PC-9 (cell line): ENCODE measurements at regions not wholly inside any gene's neighbourhood (a gene's known extent, or its start where the extent isn't known, plus 50 kb on each side); places are given as distances from the start of the nearest gene placed in this dataset.

Experiments used
- BruUV-seq: library from RNA; stranded (reverse); fragments of 400-500 nt; replicated peaks from 2 replicates; lab custom pipeline; 2021; lab: Mats Ljungman, UMichigan
- CTCF ChIA-PET: fragments of 300-600 bp; sonication (Branson Sonifier 250); formaldehyde crosslinking; loops from one replicate; lab custom pipeline; 2022; ENCODE audit warnings: antibody characterized with exemption; lab: Charles Lee
- POLR2A ChIA-PET: fragments of 300-600 bp; sonication (Branson Sonifier 250); formaldehyde crosslinking; loops from one replicate; lab custom pipeline; 2022; ENCODE audit warnings: antibody characterized with exemption; ENCODE audit not compliant: unreplicated experiment; lab: Charles Lee
- DNase-seq, 2 experiments: peaks; one replicate each; pipeline versions ENCODE4 v3.0.0 to v3.0.0-alpha.2; 2015 to 2022; ENCODE audit warnings: mixed read lengths in 1 of 2
- H2AFZ ChIP-seq: fragments of 200-600 bp; sonication (generic); 2 replicates; pipeline ENCODE4 v1.8.1; 2017; ENCODE audit warnings: antibody characterized with exemption
- H3F3A ChIP-seq: fragments of 200-600 bp; sonication (generic); 2 replicates; pipeline ENCODE4 v1.8.1; 2017; ENCODE audit warnings: antibody characterized with exemption, mild to moderate bottlenecking, low read depth; ENCODE audit not compliant: insufficient read depth
- H3K27ac ChIP-seq: fragments of 200-600 bp; sonication (generic); 2 replicates; pipeline ENCODE4 v1.6.1; 2016; ENCODE audit warnings: mixed run types
- H3K27me3 ChIP-seq: fragments of 200-600 bp; sonication (generic); 2 replicates; pipeline ENCODE4 v1.6.1; 2016; ENCODE audit warnings: low read depth, mixed run types; ENCODE audit not compliant: insufficient read depth
- H3K36me3 ChIP-seq: fragments of 200-600 bp; sonication (generic); 2 replicates; pipeline ENCODE4 v1.6.1; 2016; ENCODE audit warnings: low read depth, mixed run types
- H3K4me1 ChIP-seq: fragments of 200-600 bp; sonication (generic); replicated peaks from 2 replicates; pipeline ENCODE4 v1.6.1; 2016; ENCODE audit warnings: mixed run types; ENCODE audit not compliant: insufficient read depth
- H3K4me2 ChIP-seq: fragments of 200-600 bp; sonication (generic); 2 replicates; pipeline ENCODE4 v1.6.1; 2017; ENCODE audit warnings: mixed run types
- H3K4me3 ChIP-seq: fragments of 200-600 bp; sonication (generic); 2 replicates; pipeline ENCODE4 v1.6.1; 2016; ENCODE audit warnings: mixed run types
- H3K79me2 ChIP-seq: fragments of 200-600 bp; sonication (generic); 2 replicates; pipeline ENCODE4 v1.6.1; 2017; ENCODE audit warnings: low read depth, mixed run types
- H3K9me2 ChIP-seq: fragments of 200-600 bp; sonication (generic); 2 replicates; pipeline ENCODE4 v1.8.1; 2017; ENCODE audit warnings: mild to moderate bottlenecking; ENCODE audit not compliant: insufficient read depth
- H3K9me3 ChIP-seq: fragments of 200-600 bp; sonication (generic); 2 replicates; pipeline ENCODE4 v1.8.1; 2016; ENCODE audit warnings: low read depth; ENCODE audit not compliant: insufficient read depth
- H4K20me1 ChIP-seq: fragments of 200-600 bp; sonication (generic); 2 replicates; pipeline ENCODE4 v1.8.1; 2017; ENCODE audit not compliant: insufficient read depth
- CTCF ChIP-seq: fragments of 200-600 bp; sonication (generic); conservative IDR thresholded peaks from 2 replicates; pipeline ENCODE4 v1.6.1; 2017; ENCODE audit warnings: mixed run types, antibody characterized with exemption, mild to moderate bottlenecking, moderate library complexity
- EZH2 ChIP-seq: fragments of 200-600 bp; sonication (generic); IDR thresholded peaks from 2 replicates; pipeline ENCODE4 v1.8.0; 2017; ENCODE audit warnings: antibody characterized with exemption, low read depth
- intact Hi-C: fragments of 100-400 bp; cut with micrococcal nuclease; formaldehyde crosslinking; loops from one replicate; pipeline ENCODE4 v1.10.0; 2022; ENCODE audit not compliant: unreplicated experiment

- no peaks in the 10 kb centered on the region for H3K4me1 ChIP-seq
- H2AFZ ChIP-seq, result no peak overlapping the region
- TF ChIP-seq CTCF (no peak), EZH2 (no peak)
- H3K9me2 ChIP-seq, result no peaks in the 10 kb centered on the region
- no peaks in the 10 kb centered on the region for H3K79me2 ChIP-seq
- H3K27me3 ChIP-seq, result no peaks in the 10 kb centered on the region
- H3K27ac ChIP-seq, result no peak overlapping the region
- ChIA-PET CTCF (no interaction called here), POLR2A (no interaction called here)
- no peaks in the 10 kb centered on the region for H3K36me3 ChIP-seq
- H3K4me3 ChIP-seq, result no peak overlapping the region
- intact Hi-C loops, result no loop called here
- no peaks in the 10 kb centered on the region for H3F3A ChIP-seq
- no peak overlapping the region for H3K4me2 ChIP-seq
- H3K9me3 ChIP-seq, result no peaks in the 10 kb centered on the region
- DNase-seq, result no peak
- no peaks in the 10 kb centered on the region for H4K20me1 ChIP-seq
- BruUV-seq, result no TSS peak
These were observed 200.0 kb upstream of the MEX3C start for GRCh38 chr18:51397347-51397962.

GRCh38 chr18:51398104-51398503, 200.6 kb upstream of the MEX3C start:
- H3F3A ChIP-seq, result no peaks in the 10 kb centered on the region
- intact Hi-C loops, result no loop called here
- no peak overlapping the region for H3K4me3 ChIP-seq
- TF ChIP-seq EZH2, result no peak
- no peak for TF ChIP-seq CTCF
- CTCF ChIA-PET, result no interaction called here
- H3K9me3 ChIP-seq, result no peaks in the 10 kb centered on the region
- no peaks in the 10 kb centered on the region for H3K9me2 ChIP-seq
- no peak overlapping the region for H3K27ac ChIP-seq
- no peaks in the 10 kb centered on the region for H3K27me3 ChIP-seq
- no peaks in the 10 kb centered on the region for H3K36me3 ChIP-seq
- H3K4me2 ChIP-seq, result no peak overlapping the region
- H4K20me1 ChIP-seq, result no peaks in the 10 kb centered on the region
- no peak overlapping the region for H2AFZ ChIP-seq
- no peak for DNase-seq
- no TSS peak for BruUV-seq
- H3K4me1 ChIP-seq, result no peaks in the 10 kb centered on the region
- H3K79me2 ChIP-seq, result no peaks in the 10 kb centered on the region
- POLR2A ChIA-PET, result no interaction called here

- Histone ChIP-seq H3K27ac (no peak overlapping the region), H4K20me1 (no peaks in the 10 kb centered on the region), H3K9me3 (no peaks in the 10 kb centered on the region), H3K9me2 (no peaks in the 10 kb centered on the region), H3K4me3 (no peak overlapping the region), H2AFZ (no peak overlapping the region), H3F3A (no peaks in the 10 kb centered on the region), H3K36me3 (no peaks in the 10 kb centered on the region), H3K27me3 (no peaks in the 10 kb centered on the region), H3K4me1 (no peaks in the 10 kb centered on the region), H3K79me2 (no peaks in the 10 kb centered on the region), H3K4me2 (no peak overlapping the region)
- DNase-seq, result no peak
- TF ChIP-seq EZH2 (no peak), CTCF (no peak)
- CTCF ChIA-PET, result no interaction called here
- intact Hi-C loops, result no loop called here
- BruUV-seq, result no TSS peak
- POLR2A ChIA-PET, result no interaction called here
These were observed 202.1 kb upstream of the MEX3C start for GRCh38 chr18:51399491-51400122.
